Activated T-cell treated with anti-CD3 and anti-CD28 coated beads for 24 hours (primary cell): ENCODE measurements at regions not wholly inside any gene's neighbourhood (a gene's known extent, or its start where the extent isn't known, plus 50 kb on each side); places are given as distances from the start of the nearest gene placed in this dataset.

Experiments used
- DNase-seq: peaks from one replicate; pipeline ENCODE4 v3.0.0-alpha.2; 2020; ENCODE audit warnings: low read depth

- DNase-seq: no peak
Measured at GRCh38 chr20:7411075-7411474, 529.2 kb downstream of the HAO1 start.

GRCh38 chr20:7415427-7415826, 524.8 kb downstream of the HAO1 start:
- DNase-seq: no peak

- no peak for DNase-seq
Measured at GRCh38 chr20:7416382-7416781, 523.9 kb downstream of the HAO1 start.

- DNase-seq: no peak
Measured at GRCh38 chr20:7420345-7420744, 519.9 kb downstream of the HAO1 start.

- DNase-seq: no peak
Measured at GRCh38 chr20:7426890-7427496, 513.3 kb downstream of the HAO1 start.

GRCh38 chr20:7428946-7429345, 511.3 kb downstream of the HAO1 start:
- no peak for DNase-seq

- DNase-seq: no peak
Measured at GRCh38 chr20:7432612-7433011, 507.6 kb downstream of the HAO1 start.

GRCh38 chr20:7437311-7437710, 502.9 kb downstream of the HAO1 start:
- DNase-seq: no peak

GRCh38 chr20:7449269-7449668, 491.0 kb downstream of the HAO1 start:
- no peak for DNase-seq

GRCh38 chr20:7452890-7453289, 487.4 kb downstream of the HAO1 start:
- no peak for DNase-seq

GRCh38 chr20:7454047-7454446, 486.2 kb downstream of the HAO1 start:
- DNase-seq: no peak

GRCh38 chr20:7458459-7458858, 481.8 kb downstream of the HAO1 start:
- no peak for DNase-seq

GRCh38 chr20:7459083-7459482, 481.2 kb downstream of the HAO1 start:
- no peak for DNase-seq

- DNase-seq: no peak
Measured at GRCh38 chr20:7463290-7463689, 477.0 kb downstream of the HAO1 start.

GRCh38 chr20:7470912-7471311, 469.3 kb downstream of the HAO1 start:
- no peak for DNase-seq

- no peak for DNase-seq
Measured at GRCh38 chr20:7490288-7490687, 450.0 kb downstream of the HAO1 start.

GRCh38 chr20:7492257-7492656, 448.0 kb downstream of the HAO1 start:
- no peak for DNase-seq

- DNase-seq: no peak
Measured at GRCh38 chr20:7493311-7493710, 446.9 kb downstream of the HAO1 start.

GRCh38 chr20:7496394-7496991, 443.8 kb downstream of the HAO1 start:
- DNase-seq: no peak

- no peak for DNase-seq
Measured at GRCh38 chr20:7497985-7498384, 442.3 kb downstream of the HAO1 start.

GRCh38 chr20:7499201-7499600, 441.1 kb downstream of the HAO1 start:
- no peak for DNase-seq

GRCh38 chr20:7500231-7500663, 440.0 kb downstream of the HAO1 start:
- DNase-seq: no peak

GRCh38 chr20:7503501-7503900, 436.8 kb downstream of the HAO1 start:
- no peak for DNase-seq

GRCh38 chr20:7505152-7505834, 435.0 kb downstream of the HAO1 start:
- DNase-seq: no peak
